ENCODE measurements at regions not wholly inside any gene's neighbourhood (a gene's known extent, or its start where the extent isn't known, plus 50 kb on each side); places are given as distances from the start of the nearest gene placed in this dataset.

DNA sequence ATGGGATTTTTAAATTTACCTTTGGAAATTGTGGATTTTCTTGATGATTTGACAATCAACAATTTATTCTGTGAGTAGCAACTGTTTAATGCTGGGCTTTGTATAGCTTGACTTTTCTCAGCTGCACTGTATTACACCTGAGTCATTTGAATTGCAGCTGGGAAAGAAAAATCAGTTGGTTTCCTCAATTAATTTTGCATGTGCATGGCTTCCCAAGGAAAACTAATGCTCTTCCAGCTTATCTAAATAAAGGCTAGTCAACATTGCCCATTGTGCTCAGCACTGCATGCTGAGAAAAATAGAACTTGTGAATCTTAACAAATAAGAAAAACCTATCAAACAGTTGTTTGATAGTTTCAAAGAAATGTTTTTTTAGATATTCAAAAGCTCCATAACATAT is 268.3 kb upstream of the CDH20 start:
- TF ChIP-seq, protein P1, sequence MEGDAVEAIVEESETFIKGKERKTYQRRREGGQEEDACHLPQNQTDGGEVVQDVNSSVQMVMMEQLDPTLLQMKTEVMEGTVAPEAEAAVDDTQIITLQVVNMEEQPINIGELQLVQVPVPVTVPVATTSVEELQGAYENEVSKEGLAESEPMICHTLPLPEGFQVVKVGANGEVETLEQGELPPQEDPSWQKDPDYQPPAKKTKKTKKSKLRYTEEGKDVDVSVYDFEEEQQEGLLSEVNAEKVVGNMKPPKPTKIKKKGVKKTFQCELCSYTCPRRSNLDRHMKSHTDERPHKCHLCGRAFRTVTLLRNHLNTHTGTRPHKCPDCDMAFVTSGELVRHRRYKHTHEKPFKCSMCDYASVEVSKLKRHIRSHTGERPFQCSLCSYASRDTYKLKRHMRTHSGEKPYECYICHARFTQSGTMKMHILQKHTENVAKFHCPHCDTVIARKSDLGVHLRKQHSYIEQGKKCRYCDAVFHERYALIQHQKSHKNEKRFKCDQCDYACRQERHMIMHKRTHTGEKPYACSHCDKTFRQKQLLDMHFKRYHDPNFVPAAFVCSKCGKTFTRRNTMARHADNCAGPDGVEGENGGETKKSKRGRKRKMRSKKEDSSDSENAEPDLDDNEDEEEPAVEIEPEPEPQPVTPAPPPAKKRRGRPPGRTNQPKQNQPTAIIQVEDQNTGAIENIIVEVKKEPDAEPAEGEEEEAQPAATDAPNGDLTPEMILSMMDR (IDR thresholded peaks at IDR 0.05), result no peak
- no peak for TF ChIP-seq TCF7L2 (IDR thresholded peaks at IDR 0.05; ENCODE audit: low read depth, low read length)
